HS-5 (cell line): ENCODE measurements at regions not wholly inside any gene's neighbourhood (a gene's known extent, or its start where the extent isn't known, plus 50 kb on each side); places are given as distances from the start of the nearest gene placed in this dataset.
"Not testable (repeated sequence)": the region's sequence is repeated elsewhere in the genome, so short reads cannot be mapped to it uniquely, and the experiment has no call there.

ENCODE experiments used
- DNase-seq: peaks from one replicate; pipeline ENCODE4 v3.0.0-alpha.2; 2012; ENCODE audit warnings: low read depth

GRCh38 chr10:57689596-57690297 is 577.9 kb downstream of the IPMK start:
- DNase-seq = no peak

- no peak for DNase-seq
These were observed 587.8 kb downstream of the IPMK start for GRCh38 chr10:57679916-57680315.

GRCh38 chr10:57675125-57675524 is 592.6 kb downstream of the IPMK start:
- no peak for DNase-seq

GRCh38 chr10:57673446-57673960 is 594.2 kb downstream of the IPMK start:
- DNase-seq = no peak

- DNase-seq = no peak
These were observed 602.9 kb downstream of the IPMK start for GRCh38 chr10:57664815-57665214.

- DNase-seq = no peak
These were observed 604.3 kb downstream of the IPMK start for GRCh38 chr10:57663401-57663800.

- no peak for DNase-seq
These were observed 606.5 kb downstream of the IPMK start for GRCh38 chr10:57661206-57661605.

GRCh38 chr10:57657164-57657765 is 610.4 kb downstream of the IPMK start:
- DNase-seq = peak; percentile 20

- DNase-seq = no peak
These were observed 612.8 kb downstream of the IPMK start for GRCh38 chr10:57654856-57655255.

GRCh38 chr10:57645108-57645507 is 622.6 kb downstream of the IPMK start:
- not testable (repeated sequence) for DNase-seq

- DNase-seq = no peak
These were observed 629.3 kb downstream of the IPMK start for GRCh38 chr10:57638411-57638810.

GRCh38 chr10:57628592-57629284 is 639.0 kb downstream of the IPMK start:
- no peak for DNase-seq

- DNase-seq = no peak
These were observed 640.0 kb downstream of the IPMK start for GRCh38 chr10:57627642-57628178.

- DNase-seq = no peak
These were observed 642.7 kb downstream of the IPMK start for GRCh38 chr10:57624856-57625592.

GRCh38 chr10:57624066-57624465 is 643.6 kb downstream of the IPMK start:
- no peak for DNase-seq

- DNase-seq = no peak
These were observed 646.2 kb downstream of the IPMK start for GRCh38 chr10:57621466-57621865.

GRCh38 chr10:57605948-57606485 is 661.7 kb downstream of the IPMK start:
- DNase-seq = no peak

GRCh38 chr10:57599440-57599839 is 668.3 kb downstream of the IPMK start:
- no peak for DNase-seq

- DNase-seq = no peak
These were observed 673.6 kb downstream of the IPMK start for GRCh38 chr10:57593983-57594573.

GRCh38 chr10:57579926-57580325 is 687.8 kb downstream of the IPMK start:
- DNase-seq = peak; percentile 18

- DNase-seq = no peak
These were observed 705.5 kb downstream of the IPMK start for GRCh38 chr10:57562211-57562610.
